SK-N-SH treated with all-trans-retinoic acid at 6 μM for 48 hours (cell line): ENCODE measurements at regions not wholly inside any gene's neighbourhood (a gene's known extent, or its start where the extent isn't known, plus 50 kb on each side); places are given as distances from the start of the nearest gene placed in this dataset.

ENCODE experiments used
- ATAC-seq: fragments of 200-7000 bp; cut with Tn5 transposase; 3 replicates; pipeline ENCODE4 v1.9.1; 2020; ENCODE audit warnings: mild to moderate bottlenecking, moderate library complexity
- BACH2 ChIP-seq: fragments of 250-450 bp; sonication (Bioruptor Pico); IDR thresholded peaks from 2 replicates; pipeline ENCODE4 v1.9.0; 2021; ENCODE audit warnings: mild to moderate bottlenecking, borderline replicate concordance
- CSDC2 ChIP-seq: fragments of 250-450 bp; sonication (Bioruptor Pico); IDR thresholded peaks from 2 replicates; pipeline ENCODE4 v1.5.0; 2020; ENCODE audit warnings: mild to moderate bottlenecking, moderate library complexity
- ESRRG ChIP-seq: fragments of 250-450 bp; sonication (Bioruptor Pico); IDR thresholded peaks from 2 replicates; pipeline ENCODE4 v1.6.1; 2021; ENCODE audit warnings: mild to moderate bottlenecking
- GLIS3 ChIP-seq: fragments of 250-450 bp; sonication (Bioruptor Pico); IDR thresholded peaks from 2 replicates; pipeline ENCODE4 v1.5.0; 2020; ENCODE audit warnings: mild to moderate bottlenecking, moderate library complexity
- ISL1 ChIP-seq: fragments of 250-450 bp; sonication (Bioruptor Pico); IDR thresholded peaks from 2 replicates; pipeline ENCODE4 v2.1.2; 2022; ENCODE audit warnings: mild to moderate bottlenecking, moderate library complexity
- OSR1 ChIP-seq: fragments of 250-450 bp; sonication (Bioruptor Pico); IDR thresholded peaks from 2 replicates; pipeline ENCODE4 v1.8.0; 2022; ENCODE audit warnings: moderate library complexity, mild to moderate bottlenecking, inconsistent platforms
- PPARA ChIP-seq: fragments of 250-450 bp; sonication (Bioruptor Pico); IDR thresholded peaks from 2 replicates; pipeline ENCODE4 v1.5.0; 2020; ENCODE audit warnings: mild to moderate bottlenecking, borderline replicate concordance
- RARB ChIP-seq: fragments of 250-450 bp; sonication (Bioruptor Pico); IDR thresholded peaks from 2 replicates; pipeline ENCODE4 v1.8.0; 2021; ENCODE audit warnings: mild to moderate bottlenecking, moderate library complexity
- TCF4 ChIP-seq: fragments of 250-450 bp; sonication (Bioruptor Pico); IDR thresholded peaks from 2 replicates; pipeline ENCODE4 v1.8.0; 2021; ENCODE audit warnings: mild to moderate bottlenecking, moderate library complexity, borderline replicate concordance
- ZC3H10 ChIP-seq: fragments of 250-450 bp; sonication (Bioruptor Pico); IDR thresholded peaks from 2 replicates; pipeline ENCODE4 v1.5.1; 2021; ENCODE audit warnings: mild to moderate bottlenecking, moderate library complexity
- ZFP3 ChIP-seq: fragments of 250-450 bp; sonication (Bioruptor Pico); IDR thresholded peaks from 2 replicates; pipeline ENCODE4 v1.5.0; 2020; ENCODE audit warnings: mild to moderate bottlenecking, moderate library complexity
- ZFP30 ChIP-seq: fragments of 450-650 bp; formaldehyde crosslinking; IDR thresholded peaks from 2 replicates; pipeline ENCODE4 v1.5.0; 2022; ENCODE audit warnings: mild to moderate bottlenecking, moderate library complexity
- ZNF70 ChIP-seq: fragments of 450-650 bp; formaldehyde crosslinking; IDR thresholded peaks from 2 replicates; pipeline ENCODE4 v1.5.0; 2020; ENCODE audit warnings: mild to moderate bottlenecking, moderate library complexity
- ZNF8 ChIP-seq: fragments of 450-650 bp; formaldehyde crosslinking; IDR thresholded peaks from 2 replicates; pipeline ENCODE4 v1.5.0; 2020; ENCODE audit warnings: mild to moderate bottlenecking, moderate library complexity
- TF ChIP-seq, protein P1 (sequence below): fragments of 250-450 bp; sonication (Bioruptor Pico); IDR thresholded peaks from 2 replicates; pipeline ENCODE4 v1.8.0; 2020; ENCODE audit warnings: mild to moderate bottlenecking, moderate library complexity, borderline replicate concordance
- TF ChIP-seq, protein P2 (sequence below): fragments of 250-450 bp; sonication (Bioruptor Pico); IDR thresholded peaks from 2 replicates; pipeline ENCODE4 v1.5.1; 2021; ENCODE audit warnings: mild to moderate bottlenecking, moderate library complexity
- TF ChIP-seq, protein P3 (sequence below): fragments of 250-450 bp; sonication (Bioruptor Pico); IDR thresholded peaks from 2 replicates; pipeline ENCODE4 v1.5.0; 2020; ENCODE audit warnings: mild to moderate bottlenecking, moderate library complexity
- TF ChIP-seq, protein P4 (sequence below): fragments of 250-450 bp; sonication (Bioruptor Pico); IDR thresholded peaks from 2 replicates; pipeline ENCODE4 v1.5.1; 2020; ENCODE audit warnings: low read depth, mild to moderate bottlenecking, moderate library complexity

DNA sequence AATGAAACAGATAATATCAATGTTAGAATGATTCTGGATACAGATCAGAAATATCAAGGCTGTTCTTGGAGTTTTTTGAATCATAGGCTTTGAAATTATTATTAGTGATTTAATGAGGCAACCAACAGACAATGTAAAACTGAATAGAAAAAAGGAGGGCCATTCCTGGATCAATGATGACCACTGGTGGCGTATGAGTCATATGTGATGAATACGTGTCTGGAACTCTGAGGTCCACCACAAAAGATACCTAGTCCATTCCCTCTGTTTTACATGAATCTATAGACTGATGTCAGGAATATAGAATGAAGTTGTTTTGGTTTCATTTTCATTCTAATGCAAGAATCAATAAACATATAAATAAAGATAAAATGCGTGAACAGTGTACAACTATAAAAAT, 78.3 kb upstream of the RTL1 start (continued):
- TF ChIP-seq, protein P1, sequence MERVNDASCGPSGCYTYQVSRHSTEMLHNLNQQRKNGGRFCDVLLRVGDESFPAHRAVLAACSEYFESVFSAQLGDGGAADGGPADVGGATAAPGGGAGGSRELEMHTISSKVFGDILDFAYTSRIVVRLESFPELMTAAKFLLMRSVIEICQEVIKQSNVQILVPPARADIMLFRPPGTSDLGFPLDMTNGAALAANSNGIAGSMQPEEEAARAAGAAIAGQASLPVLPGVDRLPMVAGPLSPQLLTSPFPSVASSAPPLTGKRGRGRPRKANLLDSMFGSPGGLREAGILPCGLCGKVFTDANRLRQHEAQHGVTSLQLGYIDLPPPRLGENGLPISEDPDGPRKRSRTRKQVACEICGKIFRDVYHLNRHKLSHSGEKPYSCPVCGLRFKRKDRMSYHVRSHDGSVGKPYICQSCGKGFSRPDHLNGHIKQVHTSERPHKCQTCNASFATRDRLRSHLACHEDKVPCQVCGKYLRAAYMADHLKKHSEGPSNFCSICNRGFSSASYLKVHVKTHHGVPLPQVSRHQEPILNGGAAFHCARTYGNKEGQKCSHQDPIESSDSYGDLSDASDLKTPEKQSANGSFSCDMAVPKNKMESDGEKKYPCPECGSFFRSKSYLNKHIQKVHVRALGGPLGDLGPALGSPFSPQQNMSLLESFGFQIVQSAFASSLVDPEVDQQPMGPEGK (CRISPR knock-in tag) = no peak
- TF ChIP-seq ZNF8 (CRISPR knock-in tag) = no peak
- no peak for TF ChIP-seq ESRRG

DNA sequence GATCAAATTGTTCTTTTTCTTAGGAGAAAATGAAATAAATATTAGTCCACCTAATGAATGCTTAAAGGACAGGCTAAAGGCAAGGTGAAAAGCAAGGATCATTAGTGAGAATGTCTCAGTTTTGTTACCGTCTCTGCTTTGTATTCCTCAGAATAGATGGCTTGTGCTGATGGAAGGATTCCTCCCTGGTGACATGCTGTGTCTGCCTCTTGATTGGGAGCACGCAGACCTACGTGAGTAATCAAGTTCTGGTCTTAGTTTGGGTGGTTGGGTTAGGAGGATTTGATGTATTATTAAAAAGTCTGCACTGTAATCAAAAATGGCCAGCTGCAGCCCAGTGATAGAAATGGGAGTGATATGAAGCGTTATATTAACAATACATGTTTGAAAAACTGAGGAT, 78.8 kb upstream of the RTL1 start:
- ATAC-seq = no peak
- TF ChIP-seq ESRRG = no peak
- TF ChIP-seq RARB (CRISPR knock-in tag) = no peak
- no peak for TF ChIP-seq ZC3H10
- no peak for TF ChIP-seq GLIS3 (CRISPR knock-in tag)

DNA sequence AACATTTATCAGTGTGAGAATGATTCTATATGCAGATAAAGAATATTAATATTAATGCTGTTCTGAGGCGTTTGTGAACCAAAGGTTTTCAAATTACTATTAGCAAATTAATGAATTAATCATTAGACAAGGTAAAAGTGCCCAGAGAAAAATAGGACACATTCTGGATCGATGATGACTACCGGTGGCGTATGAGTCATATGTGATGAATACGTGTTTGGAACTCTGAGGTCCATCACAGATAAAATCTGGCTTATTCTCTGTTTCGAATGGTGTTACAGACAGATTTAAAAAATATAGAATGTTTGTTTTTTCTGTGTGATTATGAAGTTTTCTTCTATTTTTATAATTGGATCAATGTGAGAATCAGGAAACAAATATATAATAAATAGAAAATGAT, 79.2 kb upstream of the RTL1 start:
- no peak for ATAC-seq
- TF ChIP-seq, protein P2, sequence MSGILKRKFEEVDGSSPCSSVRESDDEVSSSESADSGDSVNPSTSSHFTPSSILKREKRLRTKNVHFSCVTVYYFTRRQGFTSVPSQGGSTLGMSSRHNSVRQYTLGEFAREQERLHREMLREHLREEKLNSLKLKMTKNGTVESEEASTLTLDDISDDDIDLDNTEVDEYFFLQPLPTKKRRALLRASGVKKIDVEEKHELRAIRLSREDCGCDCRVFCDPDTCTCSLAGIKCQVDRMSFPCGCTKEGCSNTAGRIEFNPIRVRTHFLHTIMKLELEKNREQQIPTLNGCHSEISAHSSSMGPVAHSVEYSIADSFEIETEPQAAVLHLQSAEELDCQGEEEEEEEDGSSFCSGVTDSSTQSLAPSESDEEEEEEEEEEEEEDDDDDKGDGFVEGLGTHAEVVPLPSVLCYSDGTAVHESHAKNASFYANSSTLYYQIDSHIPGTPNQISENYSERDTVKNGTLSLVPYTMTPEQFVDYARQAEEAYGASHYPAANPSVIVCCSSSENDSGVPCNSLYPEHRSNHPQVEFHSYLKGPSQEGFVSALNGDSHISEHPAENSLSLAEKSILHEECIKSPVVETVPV (CRISPR knock-in tag) = no peak
- no peak for TF ChIP-seq OSR1 (CRISPR knock-in tag)

DNA sequence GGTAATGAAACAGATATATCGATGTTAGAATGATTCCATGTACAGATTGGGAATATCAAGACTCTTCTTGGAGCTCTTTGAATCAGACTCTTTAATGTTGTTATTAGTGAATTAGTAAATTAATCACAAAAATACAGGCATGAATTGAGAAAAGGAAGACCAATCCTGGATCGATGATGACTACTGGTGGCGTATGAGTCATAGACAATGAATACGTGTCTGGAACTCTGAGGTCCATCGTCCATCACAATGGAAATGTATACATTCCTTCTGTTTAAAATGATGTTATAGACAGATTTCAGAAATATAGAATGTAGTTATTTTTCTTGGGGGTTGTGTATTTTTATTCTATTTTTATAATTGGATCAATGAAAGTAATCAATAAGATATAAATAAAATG, 80.2 kb upstream of the RTL1 start:
- ATAC-seq = no peak
- TF ChIP-seq ESRRG = no peak
- no peak for TF ChIP-seq BACH2 (CRISPR knock-in tag)
- TF ChIP-seq TCF4 (CRISPR knock-in tag) = no peak
- TF ChIP-seq ZC3H10 = no peak
- TF ChIP-seq, protein P1 (CRISPR knock-in tag) = no peak
- no peak for TF ChIP-seq ZFP3
- no peak for TF ChIP-seq ZFP30 (CRISPR knock-in tag)
- TF ChIP-seq ISL1 (CRISPR knock-in tag) = no peak
- TF ChIP-seq ZNF70 = no peak
- TF ChIP-seq, protein P3, sequence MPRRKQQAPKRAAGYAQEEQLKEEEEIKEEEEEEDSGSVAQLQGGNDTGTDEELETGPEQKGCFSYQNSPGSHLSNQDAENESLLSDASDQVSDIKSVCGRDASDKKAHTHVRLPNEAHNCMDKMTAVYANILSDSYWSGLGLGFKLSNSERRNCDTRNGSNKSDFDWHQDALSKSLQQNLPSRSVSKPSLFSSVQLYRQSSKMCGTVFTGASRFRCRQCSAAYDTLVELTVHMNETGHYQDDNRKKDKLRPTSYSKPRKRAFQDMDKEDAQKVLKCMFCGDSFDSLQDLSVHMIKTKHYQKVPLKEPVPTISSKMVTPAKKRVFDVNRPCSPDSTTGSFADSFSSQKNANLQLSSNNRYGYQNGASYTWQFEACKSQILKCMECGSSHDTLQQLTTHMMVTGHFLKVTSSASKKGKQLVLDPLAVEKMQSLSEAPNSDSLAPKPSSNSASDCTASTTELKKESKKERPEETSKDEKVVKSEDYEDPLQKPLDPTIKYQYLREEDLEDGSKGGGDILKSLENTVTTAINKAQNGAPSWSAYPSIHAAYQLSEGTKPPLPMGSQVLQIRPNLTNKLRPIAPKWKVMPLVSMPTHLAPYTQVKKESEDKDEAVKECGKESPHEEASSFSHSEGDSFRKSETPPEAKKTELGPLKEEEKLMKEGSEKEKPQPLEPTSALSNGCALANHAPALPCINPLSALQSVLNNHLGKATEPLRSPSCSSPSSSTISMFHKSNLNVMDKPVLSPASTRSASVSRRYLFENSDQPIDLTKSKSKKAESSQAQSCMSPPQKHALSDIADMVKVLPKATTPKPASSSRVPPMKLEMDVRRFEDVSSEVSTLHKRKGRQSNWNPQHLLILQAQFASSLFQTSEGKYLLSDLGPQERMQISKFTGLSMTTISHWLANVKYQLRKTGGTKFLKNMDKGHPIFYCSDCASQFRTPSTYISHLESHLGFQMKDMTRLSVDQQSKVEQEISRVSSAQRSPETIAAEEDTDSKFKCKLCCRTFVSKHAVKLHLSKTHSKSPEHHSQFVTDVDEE (CRISPR knock-in tag) = no peak
- TF ChIP-seq, protein P4, sequence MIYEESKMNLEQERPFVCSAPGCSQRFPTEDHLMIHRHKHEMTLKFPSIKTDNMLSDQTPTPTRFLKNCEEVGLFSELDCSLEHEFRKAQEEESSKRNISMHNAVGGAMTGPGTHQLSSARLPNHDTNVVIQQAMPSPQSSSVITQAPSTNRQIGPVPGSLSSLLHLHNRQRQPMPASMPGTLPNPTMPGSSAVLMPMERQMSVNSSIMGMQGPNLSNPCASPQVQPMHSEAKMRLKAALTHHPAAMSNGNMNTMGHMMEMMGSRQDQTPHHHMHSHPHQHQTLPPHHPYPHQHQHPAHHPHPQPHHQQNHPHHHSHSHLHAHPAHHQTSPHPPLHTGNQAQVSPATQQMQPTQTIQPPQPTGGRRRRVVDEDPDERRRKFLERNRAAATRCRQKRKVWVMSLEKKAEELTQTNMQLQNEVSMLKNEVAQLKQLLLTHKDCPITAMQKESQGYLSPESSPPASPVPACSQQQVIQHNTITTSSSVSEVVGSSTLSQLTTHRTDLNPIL (CRISPR knock-in tag) = no peak
- no peak for TF ChIP-seq PPARA
- no peak for TF ChIP-seq CSDC2 (CRISPR knock-in tag)

DNA sequence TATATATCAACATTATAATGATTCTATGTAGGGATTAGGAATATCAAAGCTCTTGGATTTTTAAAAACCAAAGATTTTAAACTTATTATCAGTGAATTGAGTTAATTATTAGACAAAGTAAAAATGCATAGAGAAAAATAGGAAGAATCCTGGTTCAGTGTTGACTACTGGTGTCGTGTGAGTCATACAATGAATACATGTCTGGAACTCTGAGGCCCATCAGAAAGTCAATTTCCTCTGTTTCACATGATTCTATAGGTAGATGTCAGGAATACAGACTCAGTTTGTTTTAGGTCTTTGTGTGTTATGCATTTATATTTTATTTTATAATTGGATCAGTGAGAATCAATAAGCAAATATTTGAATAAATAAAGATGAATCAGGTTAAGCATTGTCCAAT, 84.5 kb upstream of the RTL1 start:
- ATAC-seq = no peak
- no peak for TF ChIP-seq OSR1 (CRISPR knock-in tag)
- TF ChIP-seq RARB (CRISPR knock-in tag) = no peak
- TF ChIP-seq, protein P1 (CRISPR knock-in tag) = no peak
- no peak for TF ChIP-seq ESRRG
- TF ChIP-seq TCF4 (CRISPR knock-in tag) = no peak
- TF ChIP-seq GLIS3 (CRISPR knock-in tag) = no peak
